ENCODE measurements at regions not wholly inside any gene's neighbourhood (a gene's known extent, or its start where the extent isn't known, plus 50 kb on each side); places are given as distances from the start of the nearest gene placed in this dataset.

DNA sequence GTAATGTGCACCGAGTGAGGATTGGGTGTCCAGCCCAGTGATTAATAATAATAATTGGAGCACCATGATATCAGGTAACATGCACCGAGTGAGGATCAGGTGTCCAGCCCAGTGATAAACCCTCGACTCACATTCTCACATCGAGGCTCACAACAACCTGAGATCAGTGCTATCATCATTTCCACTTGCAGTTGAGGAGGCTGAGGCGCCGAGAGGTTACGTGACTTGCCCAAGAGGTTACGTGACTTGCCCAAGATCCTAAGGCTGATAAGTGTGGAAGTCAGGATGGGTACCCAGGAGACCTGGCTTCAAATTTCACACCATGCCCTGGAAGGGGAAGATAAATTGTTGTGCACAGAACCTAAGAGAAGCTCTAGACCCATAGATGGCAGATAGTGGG is 189.4 kb downstream of the MED10 start:
- Mint-ChIP-seq H3K27me3 (ENCODE audit: low read depth) (peaks cover 24% of the 10 kb centered on the region), H3K4me3 (no peak overlapping the region), H3K36me3 (no peaks in the 10 kb centered on the region), H3K9me3 (peaks cover 4% of the 10 kb centered on the region), H3K4me1 (peaks cover 4% of the 10 kb centered on the region), H3K27ac (no peak overlapping the region)
- no peak for DNase-seq (ENCODE audit: low spot score in 2 of 2, unreplicated experiment in 2 of 2)
- TF ChIP-seq, protein P1, sequence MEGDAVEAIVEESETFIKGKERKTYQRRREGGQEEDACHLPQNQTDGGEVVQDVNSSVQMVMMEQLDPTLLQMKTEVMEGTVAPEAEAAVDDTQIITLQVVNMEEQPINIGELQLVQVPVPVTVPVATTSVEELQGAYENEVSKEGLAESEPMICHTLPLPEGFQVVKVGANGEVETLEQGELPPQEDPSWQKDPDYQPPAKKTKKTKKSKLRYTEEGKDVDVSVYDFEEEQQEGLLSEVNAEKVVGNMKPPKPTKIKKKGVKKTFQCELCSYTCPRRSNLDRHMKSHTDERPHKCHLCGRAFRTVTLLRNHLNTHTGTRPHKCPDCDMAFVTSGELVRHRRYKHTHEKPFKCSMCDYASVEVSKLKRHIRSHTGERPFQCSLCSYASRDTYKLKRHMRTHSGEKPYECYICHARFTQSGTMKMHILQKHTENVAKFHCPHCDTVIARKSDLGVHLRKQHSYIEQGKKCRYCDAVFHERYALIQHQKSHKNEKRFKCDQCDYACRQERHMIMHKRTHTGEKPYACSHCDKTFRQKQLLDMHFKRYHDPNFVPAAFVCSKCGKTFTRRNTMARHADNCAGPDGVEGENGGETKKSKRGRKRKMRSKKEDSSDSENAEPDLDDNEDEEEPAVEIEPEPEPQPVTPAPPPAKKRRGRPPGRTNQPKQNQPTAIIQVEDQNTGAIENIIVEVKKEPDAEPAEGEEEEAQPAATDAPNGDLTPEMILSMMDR (IDR thresholded peaks at IDR 0.05; ENCODE audit: unreplicated experiment), result no peak

DNA sequence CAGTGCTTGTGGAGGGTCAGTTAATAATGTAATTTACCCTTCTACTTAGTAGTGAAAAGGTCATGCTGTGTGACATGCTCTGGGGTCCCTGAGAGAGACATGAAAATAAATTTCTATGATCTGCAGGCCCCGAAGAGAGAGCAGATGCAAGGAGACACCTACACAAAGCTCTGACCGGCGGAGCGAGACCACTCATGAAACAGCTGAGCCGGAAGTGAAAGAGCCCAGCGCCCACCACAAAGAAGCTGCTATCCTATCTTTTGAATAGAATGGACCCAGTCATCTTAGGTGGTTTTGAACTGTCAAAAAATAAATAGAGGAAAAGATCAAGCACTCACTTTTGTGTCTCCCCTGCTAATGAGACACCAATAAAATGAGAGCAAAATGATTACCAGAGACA is 190.0 kb downstream of the MED10 start:
- TF ChIP-seq, protein P1 (IDR thresholded peaks at IDR 0.05; ENCODE audit: unreplicated experiment), result no peak
- Mint-ChIP-seq H3K4me3 (no peak overlapping the region), H3K9me3 (peaks cover 4% of the 10 kb centered on the region), H3K36me3 (no peaks in the 10 kb centered on the region), H3K4me1 (peaks cover 2% of the 10 kb centered on the region), H3K27me3 (ENCODE audit: low read depth) (peaks cover 24% of the 10 kb centered on the region), H3K27ac (no peak overlapping the region)
- DNase-seq (ENCODE audit: low spot score in 2 of 2, unreplicated experiment in 2 of 2), result no peak

DNA sequence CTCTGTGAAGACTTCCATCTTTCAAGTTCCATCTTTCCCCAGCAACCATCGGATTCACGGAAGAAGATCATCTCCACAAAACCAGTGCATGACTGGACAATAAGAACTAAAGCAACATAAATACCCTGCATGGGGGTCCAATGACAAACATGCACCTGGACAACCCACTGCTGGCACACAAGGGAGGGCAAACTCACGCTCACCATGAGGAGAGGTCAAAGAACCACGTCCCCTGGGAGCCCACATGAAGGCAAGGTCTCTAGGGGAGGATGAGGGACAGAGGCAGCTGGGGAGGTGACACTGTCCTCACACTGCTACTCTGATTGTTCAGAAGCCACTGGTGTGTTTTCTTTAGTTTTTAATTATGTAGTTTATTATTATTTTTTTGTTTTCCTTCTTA is 190.8 kb downstream of the MED10 start:
- Mint-ChIP-seq H3K9me3 (peaks cover 4% of the 10 kb centered on the region), H3K36me3 (no peaks in the 10 kb centered on the region), H3K27me3 (ENCODE audit: low read depth) (peaks cover 25% of the 10 kb centered on the region), H3K4me1 (no peaks in the 10 kb centered on the region), H3K27ac (no peak overlapping the region), H3K4me3 (no peak overlapping the region)
- DNase-seq (ENCODE audit: low spot score in 2 of 2, unreplicated experiment in 2 of 2), result no peak
- TF ChIP-seq, protein P1 (IDR thresholded peaks at IDR 0.05; ENCODE audit: unreplicated experiment), result no peak

DNA sequence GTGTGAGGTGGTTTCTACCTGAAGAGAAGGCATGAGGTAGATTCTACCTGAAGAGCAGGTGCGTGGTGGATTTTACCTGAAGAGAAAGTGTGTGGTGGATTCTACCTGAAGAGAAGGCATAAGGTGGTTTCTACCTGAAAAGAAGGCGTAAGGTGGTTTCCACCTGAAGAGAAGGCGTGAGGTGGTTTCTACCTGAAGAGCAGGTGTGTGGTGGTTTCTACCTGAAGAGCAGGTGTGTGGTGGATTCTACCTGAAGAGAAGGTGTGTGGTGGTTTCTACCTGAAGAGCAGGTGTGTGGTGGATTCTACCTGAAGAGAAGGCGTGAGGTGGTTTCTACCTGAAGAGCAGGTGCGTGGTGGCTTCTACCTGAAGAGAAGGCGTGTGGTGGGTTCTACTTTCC is 192.8 kb downstream of the MED10 start:
- no peaks in the 10 kb centered on the region for H3K4me1 Mint-ChIP-seq
- no peak overlapping the region for H3K27ac Mint-ChIP-seq
- TF ChIP-seq, protein P1 (IDR thresholded peaks at IDR 0.05; ENCODE audit: unreplicated experiment), result no peak
- H3K36me3 Mint-ChIP-seq, result no peaks in the 10 kb centered on the region
- peaks cover 4% of the 10 kb centered on the region for H3K9me3 Mint-ChIP-seq
- H3K4me3 Mint-ChIP-seq, result no peak overlapping the region
- no peak for DNase-seq (ENCODE audit: low spot score in 2 of 2, unreplicated experiment in 2 of 2)
- H3K27me3 Mint-ChIP-seq (ENCODE audit: low read depth), result peaks cover 42% of the 10 kb centered on the region

DNA sequence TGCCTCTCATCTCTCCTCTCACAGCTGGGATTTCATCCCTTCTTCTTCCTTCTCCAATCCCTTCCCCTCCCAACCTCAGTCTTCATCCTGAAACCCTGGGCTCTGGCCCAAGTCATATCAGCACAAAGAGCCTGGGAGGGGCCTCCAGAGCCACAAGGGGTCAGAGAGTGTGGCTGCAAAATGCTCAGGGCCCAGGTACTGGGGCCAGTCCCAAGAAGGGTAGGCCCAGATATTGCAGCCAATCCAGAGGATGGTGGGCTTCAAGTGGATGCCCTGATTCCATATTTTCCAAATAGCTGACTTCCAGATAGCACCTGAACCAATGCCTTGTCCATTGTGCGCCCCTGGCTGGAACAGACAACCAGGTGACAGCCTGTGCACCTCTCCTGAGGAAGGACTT is 193.9 kb downstream of the MED10 start:
- H3K27me3 Mint-ChIP-seq (ENCODE audit: low read depth), result peaks cover 46% of the 10 kb centered on the region
- no peak overlapping the region for H3K4me3 Mint-ChIP-seq
- DNase-seq (ENCODE audit: low spot score in 2 of 2, unreplicated experiment in 2 of 2), result no peak
- no peaks in the 10 kb centered on the region for H3K4me1 Mint-ChIP-seq
- H3K36me3 Mint-ChIP-seq, result no peaks in the 10 kb centered on the region
- TF ChIP-seq, protein P1 (IDR thresholded peaks at IDR 0.05; ENCODE audit: unreplicated experiment), result no peak
- H3K27ac Mint-ChIP-seq, result no peak overlapping the region
- H3K9me3 Mint-ChIP-seq, result peaks cover 4% of the 10 kb centered on the region

Measured in mesothelial cell of epicardium (in vitro differentiated cells).